Panc1 (cell line): ENCODE measurements at regions not wholly inside any gene's neighbourhood (a gene's known extent, or its start where the extent isn't known, plus 50 kb on each side); places are given as distances from the start of the nearest gene placed in this dataset.

Source experiments
- ATAC-seq: fragments of 200-7000 bp; cut with Tn5 transposase; 2 replicates; pipeline ENCODE4 v1.9.1; 2020; ENCODE audit warnings: mild to moderate bottlenecking, moderate library complexity
- BruUV-seq: library from RNA; stranded (reverse); fragments of 400-500 nt; replicated peaks from 2 replicates; lab custom pipeline; 2021; lab: Mats Ljungman, UMichigan
- CTCF ChIA-PET: fragments of 300-600 bp; sonication (Branson Sonifier 250); formaldehyde crosslinking; loops from one replicate; lab custom pipeline; 2022; ENCODE audit warnings: antibody characterized with exemption; lab: Charles Lee
- POLR2A ChIA-PET: fragments of 300-600 bp; sonication (Branson Sonifier 250); formaldehyde crosslinking; loops from one replicate; lab custom pipeline; 2022; ENCODE audit warnings: antibody characterized with exemption; lab: Charles Lee
- DNase-seq: peaks from one replicate; pipeline ENCODE4 v3.0.0-alpha.2; 2010; ENCODE audit warnings: low read depth, low spot score
- H3K27ac ChIP-seq: 2 replicates; pipeline ENCODE4 v1.5.1; 2011; ENCODE audit warnings: mild to moderate bottlenecking, low read length, inconsistent platforms
- H3K27me3 ChIP-seq: fragments of 200-500 bp; sonication (Bioruptor generic); 2 replicates; pipeline ENCODE4 v1.6.0; 2014; ENCODE audit warnings: low read length, inconsistent platforms; ENCODE audit not compliant: control insufficient read depth, insufficient read depth
- H3K36me3 ChIP-seq: fragments of 200-500 bp; sonication (Bioruptor generic); 2 replicates; pipeline ENCODE4 v1.5.1; 2014; ENCODE audit warnings: inconsistent platforms, mild to moderate bottlenecking, low read length, moderate library complexity; ENCODE audit not compliant: control insufficient read depth, insufficient read depth
- H3K4me1 ChIP-seq: 2 replicates; pipeline ENCODE4 v1.5.1; 2011; ENCODE audit warnings: inconsistent platforms, mild to moderate bottlenecking, low read length, moderate library complexity; ENCODE audit not compliant: control insufficient read depth, insufficient read depth
- H3K4me3 ChIP-seq, 2 experiments: 2 replicates each; pipeline ENCODE4 v1.5.1; 2011 to 2012; ENCODE audit warnings: low read depth in 2 of 2, low read length in 2 of 2, mild to moderate bottlenecking in 2 of 2, inconsistent platforms in 1 of 2, moderate library complexity in 1 of 2
- H3K9me3 ChIP-seq: fragments of 200-500 bp; sonication (Bioruptor generic); 2 replicates; pipeline ENCODE4 v1.5.1; 2014; ENCODE audit warnings: low read depth, mild to moderate bottlenecking, inconsistent platforms, low read length, moderate library complexity; ENCODE audit not compliant: control insufficient read depth, insufficient read depth
- CTCF ChIP-seq: fragments of 450-650 bp; IDR thresholded peaks from 2 replicates; pipeline ENCODE4 v1.5.1; 2017; ENCODE audit warnings: mild to moderate bottlenecking
- POLR2AphosphoS5 ChIP-seq: IDR thresholded peaks from 2 replicates; pipeline ENCODE4 v1.6.1; 2012; ENCODE audit warnings: mild to moderate bottlenecking, low read depth, low read length, moderate library complexity
- REST ChIP-seq, 2 experiments: IDR thresholded peaks; 2 replicates each; pipeline ENCODE4 v1.6.1; 2011 to 2012; ENCODE audit warnings: low read depth in 2 of 2, control low read depth in 1 of 2, low read length in 1 of 2, mild to moderate bottlenecking in 1 of 2, moderate library complexity in 1 of 2; ENCODE audit not compliant: insufficient read depth in 1 of 2
- SIN3A ChIP-seq: IDR thresholded peaks from 2 replicates; pipeline ENCODE4 v1.6.1; 2012; ENCODE audit warnings: low read depth, mild to moderate bottlenecking, low read length, moderate library complexity, borderline replicate concordance; ENCODE audit not compliant: insufficient read depth
- TCF7L2 ChIP-seq: IDR thresholded peaks from 2 replicates; pipeline ENCODE4 v1.6.1; 2011; ENCODE audit warnings: mild to moderate bottlenecking, low read depth, low read length, inconsistent platforms
- in situ Hi-C: cut with HindIII; loops from 2 replicates; pipeline ENCODE4 v1.10.0; 2016; ENCODE audit warnings: low sequenced_read_pairs, low pct_unique_long_range_greater_than_20kb
- intact Hi-C: fragments of 100-400 bp; cut with micrococcal nuclease; formaldehyde crosslinking; loops from one replicate; pipeline ENCODE4 v1.10.0; 2022; ENCODE audit not compliant: unreplicated experiment

- no peaks in the 10 kb centered on the region for H3K4me1 ChIP-seq
- DNase-seq (no peak), ATAC-seq (no peak)
- in situ Hi-C loops: no loop called here
- POLR2A ChIA-PET: no interaction called here
- no peaks in the 10 kb centered on the region for H3K9me3 ChIP-seq
- no peak overlapping the region for H3K27ac ChIP-seq
- no TSS peak for BruUV-seq
- TF ChIP-seq SIN3A: no peak
- no peak for TF ChIP-seq POLR2AphosphoS5
- TF ChIP-seq TCF7L2: no peak
- TF ChIP-seq CTCF: no peak
- no peak for TF ChIP-seq REST (IDR thresholded peaks at IDR 0.05; ENCODE audit: insufficient read depth in 1 of 2, low read depth in 2 of 2, low read length in 1 of 2)
- H3K27me3 ChIP-seq: no peaks in the 10 kb centered on the region
- H3K4me3 ChIP-seq: no peak overlapping the region
- intact Hi-C loops: no loop called here
- CTCF ChIA-PET: no interaction called here
- H3K36me3 ChIP-seq: no peaks in the 10 kb centered on the region
These were observed 669.4 kb downstream of the DHX35 start for GRCh38 chr20:39631557-39631956.

- H3K27ac ChIP-seq: no peak overlapping the region
- no peaks in the 10 kb centered on the region for H3K9me3 ChIP-seq
- in situ Hi-C loops: no loop called here
- ATAC-seq (no peak), DNase-seq (no peak)
- ChIA-PET POLR2A (no interaction called here), CTCF (no interaction called here)
- no peaks in the 10 kb centered on the region for H3K27me3 ChIP-seq
- no TSS peak for BruUV-seq
- no peaks in the 10 kb centered on the region for H3K36me3 ChIP-seq
- H3K4me3 ChIP-seq: no peak overlapping the region
- H3K4me1 ChIP-seq: no peaks in the 10 kb centered on the region
- TF ChIP-seq TCF7L2: no peak
- no peak for TF ChIP-seq SIN3A
- TF ChIP-seq REST (IDR thresholded peaks at IDR 0.05; ENCODE audit: insufficient read depth in 1 of 2, low read depth in 2 of 2, low read length in 1 of 2): no peak
- TF ChIP-seq CTCF: no peak
- no peak for TF ChIP-seq POLR2AphosphoS5
- intact Hi-C loops: no loop called here
These were observed 668.2 kb downstream of the DHX35 start for GRCh38 chr20:39630215-39630908.
